A549 (cell line): ENCODE measurements at regions not wholly inside any gene's neighbourhood (a gene's known extent, or its start where the extent isn't known, plus 50 kb on each side); places are given as distances from the start of the nearest gene placed in this dataset.

Source experiments
- FOXS1 ChIP-seq: fragments of 250-450 bp; sonication (Bioruptor Pico); IDR thresholded peaks from 2 replicates; pipeline ENCODE4 v1.5.0; 2020; ENCODE audit warnings: mild to moderate bottlenecking, moderate library complexity
- PHF8 ChIP-seq: fragments of 200-600 bp; sonication (generic); IDR thresholded peaks from 2 replicates; pipeline ENCODE4 v1.6.1; 2016; ENCODE audit warnings: low read depth, mild to moderate bottlenecking, antibody characterized with exemption, moderate library complexity, borderline replicate concordance
- TF ChIP-seq, protein P1 (sequence below): fragments of >200 bp; sonication (Bioruptor Twin); formaldehyde crosslinking; IDR thresholded peaks from 3 replicates; pipeline ENCODE4 v1.5.1; 2016

DNA sequence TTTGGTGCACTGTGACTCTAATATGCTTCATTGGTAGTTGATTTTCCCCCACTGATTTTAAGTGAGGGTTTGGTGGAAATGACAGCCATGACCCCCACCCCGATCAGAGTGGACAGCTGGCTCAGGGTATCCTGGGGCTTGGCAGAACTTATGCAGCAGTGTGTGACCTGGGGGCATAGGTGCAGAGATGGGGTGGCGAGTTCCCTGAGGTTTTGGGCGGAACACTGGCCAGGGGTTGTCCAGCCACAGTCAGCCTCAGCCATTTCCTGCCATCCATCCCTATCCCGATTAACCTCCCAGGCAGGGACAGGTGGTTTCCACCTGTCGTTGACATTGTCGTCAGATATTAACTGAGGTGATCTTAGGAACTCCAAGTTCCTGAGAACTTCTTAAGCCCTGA is 155.8 kb upstream of the CHST15 start:
- TF ChIP-seq FOXS1 (CRISPR knock-in tag) (no peak), PHF8 (no peak)
- TF ChIP-seq, protein P1, sequence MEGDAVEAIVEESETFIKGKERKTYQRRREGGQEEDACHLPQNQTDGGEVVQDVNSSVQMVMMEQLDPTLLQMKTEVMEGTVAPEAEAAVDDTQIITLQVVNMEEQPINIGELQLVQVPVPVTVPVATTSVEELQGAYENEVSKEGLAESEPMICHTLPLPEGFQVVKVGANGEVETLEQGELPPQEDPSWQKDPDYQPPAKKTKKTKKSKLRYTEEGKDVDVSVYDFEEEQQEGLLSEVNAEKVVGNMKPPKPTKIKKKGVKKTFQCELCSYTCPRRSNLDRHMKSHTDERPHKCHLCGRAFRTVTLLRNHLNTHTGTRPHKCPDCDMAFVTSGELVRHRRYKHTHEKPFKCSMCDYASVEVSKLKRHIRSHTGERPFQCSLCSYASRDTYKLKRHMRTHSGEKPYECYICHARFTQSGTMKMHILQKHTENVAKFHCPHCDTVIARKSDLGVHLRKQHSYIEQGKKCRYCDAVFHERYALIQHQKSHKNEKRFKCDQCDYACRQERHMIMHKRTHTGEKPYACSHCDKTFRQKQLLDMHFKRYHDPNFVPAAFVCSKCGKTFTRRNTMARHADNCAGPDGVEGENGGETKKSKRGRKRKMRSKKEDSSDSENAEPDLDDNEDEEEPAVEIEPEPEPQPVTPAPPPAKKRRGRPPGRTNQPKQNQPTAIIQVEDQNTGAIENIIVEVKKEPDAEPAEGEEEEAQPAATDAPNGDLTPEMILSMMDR = no peak
